Lower leg skin (tissue), 3 donors: ENCODE measurements at regions not wholly inside any gene's neighbourhood (a gene's known extent, or its start where the extent isn't known, plus 50 kb on each side); places are given as distances from the start of the nearest gene placed in this dataset.

ENCODE experiments used
- CTCF ChIP-seq, 3 donors: fragments of 450-650 bp; IDR thresholded peaks; one replicate each; pipeline ENCODE4 v1.5.1; 2016; ENCODE audit warnings: antibody characterized with exemption in 3 of 3, mild to moderate bottlenecking in 3 of 3, moderate library complexity in 2 of 3
- POLR2A ChIP-seq, 2 donors: fragments of 450-650 bp; IDR thresholded peaks; one replicate each; pipeline ENCODE4 v1.6.1; 2016 to 2017; ENCODE audit warnings: antibody characterized with exemption in 2 of 2, mild to moderate bottlenecking in 1 of 2, moderate library complexity in 1 of 2

GRCh38 chr1:199858171-199858570, 169.3 kb upstream of the NR5A2 start:
- TF ChIP-seq CTCF (IDR thresholded peaks at IDR 0.05) (no peak), POLR2A (IDR thresholded peaks at IDR 0.05) (no peak)
